ENCODE measurements at regions not wholly inside any gene's neighbourhood (a gene's known extent, or its start where the extent isn't known, plus 50 kb on each side); places are given as distances from the start of the nearest gene placed in this dataset.

GRCh38 chr1:87242445-87243185 lies 86.1 kb upstream of the LMO4 start:
- DNase-seq (ENCODE audit: low read depth in 1 of 2, low spot score in 1 of 2) = no peak
- Histone ChIP-seq H3K27me3 (no peaks in the 10 kb centered on the region), H3K27ac (no peak overlapping the region), H3K9me3 (ENCODE audit: low read depth) (no peaks in the 10 kb centered on the region), H3K4me1 (ENCODE audit: low read depth) (no peaks in the 10 kb centered on the region), H3K4me3 (no peak overlapping the region), H3K36me3 (no peaks in the 10 kb centered on the region)
- no peak for TF ChIP-seq CTCF (IDR thresholded peaks at IDR 0.05; ENCODE audit: low read depth, low read length)

- Histone ChIP-seq H3K27ac (no peak overlapping the region), H3K4me1 (ENCODE audit: low read depth) (no peaks in the 10 kb centered on the region), H3K4me3 (no peak overlapping the region), H3K9me3 (ENCODE audit: low read depth) (no peaks in the 10 kb centered on the region), H3K36me3 (no peaks in the 10 kb centered on the region), H3K27me3 (no peaks in the 10 kb centered on the region)
- peak in 1 of 2 donors; percentile 42 for DNase-seq (ENCODE audit: low read depth in 1 of 2, low spot score in 1 of 2)
- TF ChIP-seq CTCF (IDR thresholded peaks at IDR 0.05; ENCODE audit: low read depth, low read length) = no peak
These were observed 85.1 kb upstream of the LMO4 start for GRCh38 chr1:87243573-87243972.

DNA sequence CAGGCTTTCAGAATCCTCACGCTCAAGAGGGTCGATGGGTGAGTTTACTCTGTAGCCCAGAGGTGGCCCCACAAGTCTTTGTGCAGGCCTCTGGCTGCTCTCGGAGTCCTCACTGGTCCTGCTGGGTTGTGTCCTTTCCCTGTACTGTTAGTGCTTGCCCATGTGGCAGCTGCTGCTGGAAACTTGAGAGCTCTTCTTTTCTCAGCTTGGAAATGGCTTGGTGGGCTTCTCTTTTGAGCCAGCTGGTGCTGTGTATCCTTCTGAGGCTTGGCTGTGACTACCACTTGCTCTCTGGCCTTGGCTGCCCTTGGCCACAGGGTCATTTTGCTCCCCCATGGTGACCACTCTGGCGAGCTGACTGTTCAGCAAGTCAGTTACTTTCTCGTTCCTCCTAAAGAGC lies 82.2 kb upstream of the LMO4 start:
- TF ChIP-seq CTCF (IDR thresholded peaks at IDR 0.05; ENCODE audit: low read depth, low read length) = no peak
- H3K27ac ChIP-seq = no peak overlapping the region
- no peaks in the 10 kb centered on the region for H3K36me3 ChIP-seq
- no peak for DNase-seq (ENCODE audit: low read depth in 1 of 2, low spot score in 1 of 2)
- H3K4me1 ChIP-seq (ENCODE audit: low read depth) = no peaks in the 10 kb centered on the region
- no peaks in the 10 kb centered on the region for H3K27me3 ChIP-seq
- no peak overlapping the region for H3K4me3 ChIP-seq
- no peaks in the 10 kb centered on the region for H3K9me3 ChIP-seq (ENCODE audit: low read depth)

DNA sequence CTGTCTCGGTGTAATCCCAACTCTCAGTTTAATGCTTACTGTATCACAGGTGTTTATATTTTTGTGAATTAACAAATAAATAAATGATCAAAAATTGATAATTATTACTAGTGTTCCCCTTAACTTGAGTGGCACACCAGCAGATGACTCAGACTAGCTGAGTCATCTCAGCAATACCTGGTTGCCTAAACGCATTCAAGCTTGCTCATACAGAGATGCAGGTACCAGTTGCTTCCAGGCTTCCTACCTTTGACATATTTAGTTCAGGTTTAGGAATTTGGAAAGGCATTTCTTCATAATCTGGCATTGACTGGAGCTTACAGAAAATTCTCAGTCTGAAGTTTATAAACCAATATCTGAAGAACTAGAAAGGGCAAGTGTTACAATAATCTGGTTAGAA lies 78.9 kb upstream of the LMO4 start:
- H3K27ac ChIP-seq = no peak overlapping the region
- H3K4me3 ChIP-seq = no peak overlapping the region
- no peaks in the 10 kb centered on the region for H3K27me3 ChIP-seq
- H3K9me3 ChIP-seq (ENCODE audit: low read depth) = no peaks in the 10 kb centered on the region
- no peaks in the 10 kb centered on the region for H3K4me1 ChIP-seq (ENCODE audit: low read depth)
- no peaks in the 10 kb centered on the region for H3K36me3 ChIP-seq
- no peak for DNase-seq (ENCODE audit: low read depth in 1 of 2, low spot score in 1 of 2)
- TF ChIP-seq CTCF (IDR thresholded peaks at IDR 0.05; ENCODE audit: low read depth, low read length) = no peak

DNA sequence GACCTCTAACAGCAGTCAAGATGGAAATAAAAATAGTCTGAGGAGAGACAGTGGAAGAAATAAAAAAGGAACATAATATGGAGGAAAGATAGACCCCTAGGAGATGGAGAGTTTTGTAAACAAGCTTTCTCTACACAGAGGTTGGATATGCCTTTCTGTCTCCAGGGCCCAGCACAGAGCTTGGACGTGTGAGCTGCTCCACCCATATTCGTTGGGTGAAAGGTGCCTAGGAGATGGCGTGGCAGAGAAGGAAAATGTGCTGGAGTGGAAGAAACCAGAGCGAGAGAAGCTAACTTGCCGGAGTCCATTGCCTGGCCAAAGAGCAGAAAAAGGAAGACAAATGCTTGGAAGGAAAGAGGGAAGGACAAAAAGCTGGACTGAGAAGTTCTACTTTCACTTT lies 78.3 kb upstream of the LMO4 start:
- Histone ChIP-seq H3K9me3 (ENCODE audit: low read depth) (no peaks in the 10 kb centered on the region), H3K4me1 (ENCODE audit: low read depth) (no peaks in the 10 kb centered on the region), H3K4me3 (no peak overlapping the region), H3K36me3 (no peaks in the 10 kb centered on the region), H3K27ac (no peak overlapping the region), H3K27me3 (no peaks in the 10 kb centered on the region)
- no peak for TF ChIP-seq CTCF (IDR thresholded peaks at IDR 0.05; ENCODE audit: low read depth, low read length)
- no peak for DNase-seq (ENCODE audit: low read depth in 1 of 2, low spot score in 1 of 2)

Measured in cardiac muscle cell (in vitro differentiated cells and primary cell).